PFSK-1 (cell line): ENCODE measurements at regions not wholly inside any gene's neighbourhood (a gene's known extent, or its start where the extent isn't known, plus 50 kb on each side); places are given as distances from the start of the nearest gene placed in this dataset.

ENCODE experiments used
- POLR2AphosphoS5 ChIP-seq: IDR thresholded peaks from 2 replicates; pipeline ENCODE4 v1.6.1; 2012; ENCODE audit warnings: low read depth, mild to moderate bottlenecking, control low read depth, low read length, moderate library complexity
- TAF1 ChIP-seq: IDR thresholded peaks from 2 replicates; pipeline ENCODE4 v1.6.1; 2012; ENCODE audit warnings: low read length, control low read depth, borderline replicate concordance; ENCODE audit not compliant: insufficient read depth
- TF ChIP-seq, protein P1 (sequence below), 2 experiments: IDR thresholded peaks; 2 replicates each; pipeline versions ENCODE4 v1.6.1 to v1.8.0; 2011 to 2012; ENCODE audit warnings: low read depth in 2 of 2, low read length in 2 of 2, control low read depth in 1 of 2, inconsistent platforms in 1 of 2, mild to moderate bottlenecking in 1 of 2, moderate library complexity in 1 of 2; ENCODE audit not compliant: insufficient read depth in 1 of 2

DNA sequence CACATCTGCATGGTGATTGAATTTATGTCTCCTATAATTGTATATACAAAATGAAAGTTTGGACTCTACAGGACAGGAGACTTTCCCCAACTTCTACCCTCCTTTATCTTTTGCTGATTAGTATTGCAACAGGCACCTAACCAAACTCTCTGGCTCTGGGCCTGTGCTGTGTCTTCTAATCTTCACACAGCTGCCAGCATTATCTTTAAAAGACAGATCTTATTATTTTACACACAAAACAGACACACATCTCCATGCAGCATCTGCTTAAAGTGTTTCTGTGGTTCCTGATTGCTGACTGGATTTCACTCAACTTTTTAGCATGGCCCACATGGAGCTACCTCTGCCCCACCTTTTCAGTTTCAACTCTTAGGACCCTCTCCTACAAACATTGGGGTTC is 154.9 kb upstream of the PELI2 start:
- TF ChIP-seq, protein P1, sequence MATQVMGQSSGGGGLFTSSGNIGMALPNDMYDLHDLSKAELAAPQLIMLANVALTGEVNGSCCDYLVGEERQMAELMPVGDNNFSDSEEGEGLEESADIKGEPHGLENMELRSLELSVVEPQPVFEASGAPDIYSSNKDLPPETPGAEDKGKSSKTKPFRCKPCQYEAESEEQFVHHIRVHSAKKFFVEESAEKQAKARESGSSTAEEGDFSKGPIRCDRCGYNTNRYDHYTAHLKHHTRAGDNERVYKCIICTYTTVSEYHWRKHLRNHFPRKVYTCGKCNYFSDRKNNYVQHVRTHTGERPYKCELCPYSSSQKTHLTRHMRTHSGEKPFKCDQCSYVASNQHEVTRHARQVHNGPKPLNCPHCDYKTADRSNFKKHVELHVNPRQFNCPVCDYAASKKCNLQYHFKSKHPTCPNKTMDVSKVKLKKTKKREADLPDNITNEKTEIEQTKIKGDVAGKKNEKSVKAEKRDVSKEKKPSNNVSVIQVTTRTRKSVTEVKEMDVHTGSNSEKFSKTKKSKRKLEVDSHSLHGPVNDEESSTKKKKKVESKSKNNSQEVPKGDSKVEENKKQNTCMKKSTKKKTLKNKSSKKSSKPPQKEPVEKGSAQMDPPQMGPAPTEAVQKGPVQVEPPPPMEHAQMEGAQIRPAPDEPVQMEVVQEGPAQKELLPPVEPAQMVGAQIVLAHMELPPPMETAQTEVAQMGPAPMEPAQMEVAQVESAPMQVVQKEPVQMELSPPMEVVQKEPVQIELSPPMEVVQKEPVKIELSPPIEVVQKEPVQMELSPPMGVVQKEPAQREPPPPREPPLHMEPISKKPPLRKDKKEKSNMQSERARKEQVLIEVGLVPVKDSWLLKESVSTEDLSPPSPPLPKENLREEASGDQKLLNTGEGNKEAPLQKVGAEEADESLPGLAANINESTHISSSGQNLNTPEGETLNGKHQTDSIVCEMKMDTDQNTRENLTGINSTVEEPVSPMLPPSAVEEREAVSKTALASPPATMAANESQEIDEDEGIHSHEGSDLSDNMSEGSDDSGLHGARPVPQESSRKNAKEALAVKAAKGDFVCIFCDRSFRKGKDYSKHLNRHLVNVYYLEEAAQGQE (IDR thresholded peaks at IDR 0.05; ENCODE audit: insufficient read depth in 1 of 2, low read depth in 2 of 2, low read length in 2 of 2): no peak
- TF ChIP-seq POLR2AphosphoS5: no peak
- no peak for TF ChIP-seq TAF1
